T-cell (primary cell): ENCODE measurements at regions not wholly inside any gene's neighbourhood (a gene's known extent, or its start where the extent isn't known, plus 50 kb on each side); places are given as distances from the start of the nearest gene placed in this dataset.

ENCODE experiments used
- ATAC-seq, 4 experiments: fragments of 200-7000 bp in 3 of 4; fragments of 150-1000 bp in 1 of 4; cut with Tn5 transposase; replicated peaks in 1 of 4; 1 replicate in 3 of 4; 2 replicates in 1 of 4; pipeline ENCODE4 v1.10.0; 2021; ENCODE audit warnings: moderate library complexity in 3 of 4, mild to moderate bottlenecking in 2 of 4, moderate number of reproducible peaks in 1 of 4
- CTCF ChIA-PET, 2 donors: fragments of 300-600 bp; sonication (Branson Sonifier 250); formaldehyde crosslinking; loops; one replicate each; lab custom pipeline; 2022; ENCODE audit warnings: antibody characterized with exemption in 2 of 2; lab: Charles Lee
- POLR2A ChIA-PET, 2 donors: fragments of 300-600 bp; sonication (Branson Sonifier 250); formaldehyde crosslinking; loops; one replicate each; lab custom pipeline; 2022; ENCODE audit warnings: antibody characterized with exemption in 2 of 2; lab: Charles Lee
- DNase-seq, 35 experiments: peaks; one replicate each; pipeline versions ENCODE4 v3.0.0 to v3.0.0-alpha.2; 2013 to 2023
- H3K27ac ChIP-seq: one replicate; pipeline ENCODE4 v1.5.1; 2013; ENCODE audit warnings: low read length
- H3K27me3 ChIP-seq, 2 experiments: replicated peaks in 1 of 2; 1 replicate in 1 of 2; 2 replicates in 1 of 2; pipeline versions ENCODE4 v1.6.1 to v1.7.0; 2013; ENCODE audit warnings: low read length in 1 of 2, mixed read lengths in 1 of 2; ENCODE audit not compliant: control insufficient read depth in 2 of 2, insufficient read depth in 2 of 2; ENCODE audit errors: extremely low read depth in 1 of 2
- H3K36me3 ChIP-seq, 2 donors: 1 replicate in 1 of 2; 2 replicates in 1 of 2; pipeline versions ENCODE4 v1.6.1 to v1.7.0; 2013; ENCODE audit warnings: low read length in 1 of 2; ENCODE audit not compliant: control insufficient read depth in 2 of 2, insufficient read depth in 1 of 2; ENCODE audit errors: extremely low read depth in 1 of 2
- H3K4me1 ChIP-seq, 2 experiments: 1 replicate in 1 of 2; 2 replicates in 1 of 2; pipeline versions ENCODE4 v1.6.1 to v1.7.0; 2013; ENCODE audit warnings: low read length in 2 of 2, mixed read lengths in 1 of 2; ENCODE audit not compliant: insufficient read depth in 2 of 2, control insufficient read depth in 1 of 2; ENCODE audit errors: extremely low read depth in 1 of 2
- H3K4me3 ChIP-seq, 2 donors: 1 replicate in 1 of 2; 2 replicates in 1 of 2; pipeline versions ENCODE4 v1.5.1 to v1.7.0; 2013; ENCODE audit warnings: mild to moderate bottlenecking in 2 of 2, low read length in 1 of 2, moderate library complexity in 1 of 2; ENCODE audit not compliant: control insufficient read depth in 1 of 2; ENCODE audit errors: extremely low read depth in 1 of 2
- H3K9me3 ChIP-seq: 2 replicates; pipeline ENCODE4 v1.7.0; 2013
- H3K27ac Mint-ChIP-seq, 2 donors: one replicate each; pipeline ENCODE4 v1.8.0; 2020 to 2021; ENCODE audit warnings: mild to moderate bottlenecking in 2 of 2, mixed read lengths in 2 of 2
- H3K27me3 Mint-ChIP-seq, 2 donors: one replicate each; pipeline ENCODE4 v1.8.0; 2021 to 2022; ENCODE audit warnings: mixed read lengths in 2 of 2
- H3K36me3 Mint-ChIP-seq: one replicate; pipeline ENCODE4 v1.8.0; 2021; ENCODE audit warnings: mixed read lengths
- H3K4me1 Mint-ChIP-seq, 3 donors: one replicate each; pipeline ENCODE4 v1.8.0; 2020 to 2022; ENCODE audit warnings: mixed read lengths in 3 of 3, mild to moderate bottlenecking in 1 of 3
- H3K4me3 Mint-ChIP-seq, 3 donors: one replicate each; pipeline ENCODE4 v1.8.0; 2020 to 2022; ENCODE audit warnings: mild to moderate bottlenecking in 3 of 3, mixed read lengths in 3 of 3, moderate library complexity in 3 of 3
- H3K9me3 Mint-ChIP-seq, 3 donors: one replicate each; pipeline ENCODE4 v1.8.0; 2020 to 2022; ENCODE audit warnings: mixed read lengths in 3 of 3
- WGBS: methylation state at CpG from one replicate; pipeline ENCODE4 v1.1.5; 2013; ENCODE audit warnings: missing lambda C conversion rate; ENCODE audit not compliant: insufficient coverage; 5-methylcytosine and 5-hydroxymethylcytosine counted together

DNA sequence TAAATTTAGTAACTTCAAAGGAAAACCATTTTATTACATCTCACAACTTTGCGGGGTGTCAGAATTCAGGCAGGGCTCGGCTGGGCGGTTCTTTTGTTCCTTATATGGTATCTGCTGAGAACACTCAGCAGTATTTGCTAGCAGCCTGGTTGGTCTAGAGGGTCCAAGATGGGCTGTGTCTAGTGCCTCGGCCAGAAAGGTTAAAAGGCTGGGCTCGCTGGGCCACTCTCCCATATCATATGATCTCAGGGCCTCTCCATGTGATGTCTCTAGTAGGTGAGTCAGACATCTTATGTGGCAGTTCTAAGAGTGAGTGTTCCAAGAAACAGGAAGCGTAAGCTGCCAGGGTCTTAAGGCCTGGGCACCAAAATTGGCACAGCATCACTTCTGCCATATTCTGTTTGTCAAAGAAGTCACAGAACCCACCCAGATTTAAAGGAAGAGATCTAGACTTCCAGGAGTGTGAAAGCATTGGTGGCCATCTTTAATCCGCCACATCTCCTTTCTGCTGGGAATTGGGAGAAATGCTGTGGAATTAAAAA is 100.9 kb upstream of the ATP6AP2 start:
- Mint-ChIP-seq H3K9me3 (no peaks in the 10 kb centered on the region), H3K27me3 (peaks cover 0 to 35% of the 10 kb centered on the region in 2 donors), H3K4me3 (no peak overlapping the region), H3K36me3 (no peaks in the 10 kb centered on the region), H3K4me1 (peaks cover 0 to 17% (median 14%) of the 10 kb centered on the region in 3 donors), H3K27ac (no peak overlapping the region)
- ATAC-seq (no peak), DNase-seq (no peak)
- Histone ChIP-seq H3K4me3 (no peak overlapping the region), H3K4me1 (peaks cover 0 to 18% of the 10 kb centered on the region in 2 experiments), H3K27ac (no peak overlapping the region), H3K36me3 (no peaks in the 10 kb centered on the region), H3K9me3 (no peaks in the 10 kb centered on the region), H3K27me3 (peaks cover 0 to 4% of the 10 kb centered on the region in 2 experiments)
- POLR2A ChIA-PET = no interaction called here
- WGBS = no CpG with 5 or more reads among the region's 7 CpGs
- CTCF ChIA-PET = no interaction called here

DNA sequence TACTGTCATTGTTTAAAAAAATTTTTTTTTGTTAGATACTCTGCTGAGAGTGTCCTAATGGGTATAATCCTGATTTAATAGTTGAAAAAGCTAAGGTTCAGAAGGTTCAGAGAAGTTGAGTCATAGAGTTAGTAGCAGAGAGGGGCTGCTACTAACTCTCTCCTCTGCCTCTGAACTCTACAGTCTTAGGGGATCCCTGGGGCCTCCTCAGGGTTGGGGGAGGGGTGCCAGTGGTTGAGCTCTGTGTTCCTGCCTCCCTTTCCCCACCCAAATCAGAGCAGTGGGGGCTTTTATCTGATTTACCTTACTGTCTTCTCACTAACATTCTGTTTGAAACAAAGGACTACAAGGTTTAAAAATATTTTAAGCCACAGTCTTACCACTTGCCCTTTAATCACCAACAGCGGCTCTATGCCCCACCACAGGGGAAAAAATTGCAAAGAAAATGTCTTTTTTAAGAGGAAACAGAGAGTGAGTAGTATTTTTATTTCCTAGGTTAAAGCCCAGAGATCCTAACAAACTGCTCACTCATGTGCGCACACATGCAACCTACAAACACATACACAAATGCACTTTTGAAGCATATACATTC is 102.2 kb upstream of the ATP6AP2 start:
- CTCF ChIA-PET = no interaction called here
- Mint-ChIP-seq H3K9me3 (no peaks in the 10 kb centered on the region), H3K4me3 (no peak overlapping the region), H3K36me3 (no peaks in the 10 kb centered on the region), H3K4me1 (peaks cover 3 to 18% (median 15%) of the 10 kb centered on the region in 3 donors), H3K27ac (no peak overlapping the region), H3K27me3 (peaks cover 2 to 41% of the 10 kb centered on the region in 2 donors)
- H3K9me3 ChIP-seq = no peaks in the 10 kb centered on the region
- no peak overlapping the region for H3K27ac ChIP-seq
- H3K27me3 ChIP-seq = peaks cover 0 to 6% of the 10 kb centered on the region in 2 experiments
- no peak overlapping the region for H3K4me3 ChIP-seq
- WGBS = no CpG with 5 or more reads among the region's 2 CpGs
- POLR2A ChIA-PET = no interaction called here
- DNase-seq (no peak), ATAC-seq (no peak)
- peaks cover 5 to 21% of the 10 kb centered on the region in 2 experiments for H3K4me1 ChIP-seq
- H3K36me3 ChIP-seq = no peaks in the 10 kb centered on the region

DNA sequence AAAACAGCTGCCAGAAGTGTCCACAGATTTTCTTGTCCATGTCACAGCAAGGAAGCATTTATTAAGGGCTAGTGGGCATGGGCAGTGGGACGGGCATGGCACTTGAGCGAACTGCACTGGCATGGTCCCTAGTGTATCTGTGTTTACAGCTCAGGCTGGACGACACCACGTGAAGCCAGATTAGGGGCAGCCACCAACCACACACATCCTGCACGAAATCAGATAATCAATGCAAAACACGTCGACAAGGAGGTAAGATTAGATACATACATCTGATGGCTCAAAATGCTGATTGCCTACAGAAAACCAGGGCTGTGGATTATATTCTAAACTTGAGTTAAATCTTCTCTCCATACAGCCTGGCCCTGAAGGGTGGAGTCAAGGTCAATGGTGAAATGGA is 103.8 kb upstream of the ATP6AP2 start:
- peak in 2 of 35 experiments; percentile 2 to 10 for DNase-seq
- CTCF ChIA-PET = no interaction called here

DNA sequence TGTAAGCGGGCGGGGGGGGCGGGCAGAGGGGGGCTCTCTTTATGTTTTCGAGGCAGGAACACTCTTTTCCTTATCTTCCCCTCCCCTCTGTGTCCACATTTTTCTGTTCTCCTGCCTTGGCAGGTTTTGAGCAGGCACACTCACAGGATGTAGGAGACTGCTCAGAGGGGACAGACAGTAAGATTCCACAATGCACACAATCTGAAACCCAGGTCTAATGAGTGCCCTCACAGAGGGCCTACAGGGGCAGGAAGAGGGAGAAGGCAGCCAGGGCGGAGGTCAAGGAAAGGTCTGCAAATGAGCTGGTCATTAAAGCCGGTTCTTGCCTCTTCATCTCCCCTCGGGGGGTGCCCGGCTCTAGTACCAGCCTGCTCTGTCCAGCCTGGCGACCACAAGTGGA is 106.1 kb upstream of the ATP6AP2 start:
- ATAC-seq (no peak), DNase-seq (no peak)
- Histone ChIP-seq H3K36me3 (no peaks in the 10 kb centered on the region), H3K4me3 (no peak overlapping the region), H3K4me1 (peaks cover 11 to 31% of the 10 kb centered on the region in 2 experiments), H3K27ac (no peak overlapping the region), H3K9me3 (no peaks in the 10 kb centered on the region), H3K27me3 (peaks cover 0 to 7% of the 10 kb centered on the region in 2 experiments)
- H3K36me3 Mint-ChIP-seq = no peaks in the 10 kb centered on the region
- H3K27me3 Mint-ChIP-seq = peaks cover 4 to 32% of the 10 kb centered on the region in 2 donors
- no peak overlapping the region for H3K27ac Mint-ChIP-seq
- no peaks in the 10 kb centered on the region for H3K9me3 Mint-ChIP-seq
- ChIA-PET CTCF (no interaction called here), POLR2A (no interaction called here)
- H3K4me3 Mint-ChIP-seq = no peak overlapping the region
- WGBS = no CpG with 5 or more reads among the region's 9 CpGs
- H3K4me1 Mint-ChIP-seq = peaks cover 17 to 31% (median 30%) of the 10 kb centered on the region in 3 donors

More for the DNA sequence above, 103.8 kb upstream of the ATP6AP2 start:
- peaks cover 17 to 28% (median 27%) of the 10 kb centered on the region in 3 donors for H3K4me1 Mint-ChIP-seq
- POLR2A ChIA-PET = no interaction called here
- no peak overlapping the region for H3K4me3 Mint-ChIP-seq
- no CpG with 5 or more reads among the region's 7 CpGs for WGBS
- peak in 3 of 4 experiments; percentile 54 to 76 (median 54) for ATAC-seq
- Histone ChIP-seq H3K27me3 (peaks cover 0 to 10% of the 10 kb centered on the region in 2 experiments), H3K4me1 (peaks cover 11 to 28% of the 10 kb centered on the region in 2 experiments), H3K4me3 (no peak overlapping the region), H3K36me3 (no peaks in the 10 kb centered on the region), H3K9me3 (no peaks in the 10 kb centered on the region), H3K27ac (no peak overlapping the region)
- no peaks in the 10 kb centered on the region for H3K36me3 Mint-ChIP-seq
- H3K27me3 Mint-ChIP-seq = peaks cover 2 to 40% of the 10 kb centered on the region in 2 donors
- H3K9me3 Mint-ChIP-seq = no peaks in the 10 kb centered on the region
- H3K27ac Mint-ChIP-seq = peak overlapping the region; percentile 23 to 31

DNA sequence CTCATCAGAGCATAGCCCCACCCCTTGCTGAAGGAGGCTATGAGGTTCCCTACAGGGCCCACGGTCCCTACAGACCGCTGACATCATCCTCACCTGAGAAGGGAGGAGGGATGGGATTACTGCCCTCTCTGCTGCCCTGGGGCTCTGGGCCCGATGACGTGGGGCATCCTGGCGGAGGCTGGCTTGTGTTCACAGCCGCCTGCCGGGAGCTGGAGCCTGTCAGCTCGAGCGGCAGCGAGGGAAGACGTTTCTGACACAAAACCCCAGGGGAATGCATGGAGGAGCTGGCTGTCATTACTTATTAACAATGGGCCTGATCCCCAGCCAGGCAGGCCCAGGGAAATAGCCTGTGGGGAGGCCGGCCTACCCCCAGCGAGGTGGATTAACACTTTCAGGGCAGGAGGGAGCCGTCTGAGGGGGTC is 106.6 kb upstream of the ATP6AP2 start:
- no peak overlapping the region for H3K4me3 ChIP-seq
- WGBS = no CpG with 5 or more reads among the region's 14 CpGs
- Mint-ChIP-seq H3K27ac (no peak overlapping the region), H3K4me1 (peaks cover 17 to 31% (median 30%) of the 10 kb centered on the region in 3 donors), H3K9me3 (no peaks in the 10 kb centered on the region), H3K4me3 (no peak overlapping the region), H3K27me3 (peaks cover 4 to 33% of the 10 kb centered on the region in 2 donors), H3K36me3 (no peaks in the 10 kb centered on the region)
- H3K27ac ChIP-seq = no peak overlapping the region
- H3K9me3 ChIP-seq = no peaks in the 10 kb centered on the region
- no peaks in the 10 kb centered on the region for H3K36me3 ChIP-seq
- peaks cover 0 to 7% of the 10 kb centered on the region in 2 experiments for H3K27me3 ChIP-seq
- no peak for ATAC-seq
- no peak for DNase-seq
- CTCF ChIA-PET = no interaction called here
- POLR2A ChIA-PET = no interaction called here
- H3K4me1 ChIP-seq = peaks cover 11 to 31% of the 10 kb centered on the region in 2 experiments

GRCh38 chrX:40473460-40474204 is 107.1 kb upstream of the ATP6AP2 start:
- no peak overlapping the region for H3K27ac ChIP-seq
- DNase-seq (no peak), ATAC-seq (no peak)
- ChIA-PET POLR2A (no interaction called here), CTCF (no interaction called here)
- H3K4me1 ChIP-seq = peaks cover 11 to 31% of the 10 kb centered on the region in 2 experiments
- WGBS = 82% methylated on average over 3 of the region's 8 CpGs
- Mint-ChIP-seq H3K4me3 (peak overlapping the region in 1 of 3 donors; percentile 69), H3K36me3 (no peaks in the 10 kb centered on the region), H3K27ac (no peak overlapping the region), H3K9me3 (no peaks in the 10 kb centered on the region), H3K27me3 (peaks cover 4 to 34% of the 10 kb centered on the region in 2 donors), H3K4me1 (peaks cover 17 to 32% (median 31%) of the 10 kb centered on the region in 3 donors)
- H3K4me3 ChIP-seq = no peak overlapping the region
- no peaks in the 10 kb centered on the region for H3K9me3 ChIP-seq
- H3K27me3 ChIP-seq = peaks cover 0 to 7% of the 10 kb centered on the region in 2 experiments
- H3K36me3 ChIP-seq = no peaks in the 10 kb centered on the region
